Activated CD4-positive, alpha-beta memory T cell treated with anti-CD3 and anti-CD28 coated beads, Interleukin-2, amount 10 ng/mL, durations not matched to agents 7 days and 5 days (primary cell): ENCODE measurements at regions not wholly inside any gene's neighbourhood (a gene's known extent, or its start where the extent isn't known, plus 50 kb on each side); places are given as distances from the start of the nearest gene placed in this dataset.

Experiments used
- CTCF ChIA-PET: fragments of 350-600 bp; sonication (Branson Sonifier 250); formaldehyde crosslinking; loops from one replicate; lab custom pipeline; 2021; ENCODE audit warnings: antibody characterized with exemption, inconsistent platforms; lab: Charles Lee
- POLR2A ChIA-PET: fragments of 350-600 bp; sonication (Branson Sonifier 250); formaldehyde crosslinking; loops from one replicate; lab custom pipeline; 2021; ENCODE audit warnings: antibody characterized with exemption; lab: Charles Lee
- DNase-seq: peaks from one replicate; pipeline ENCODE4 v3.0.0-alpha.2; 2020
- H3K27ac Mint-ChIP-seq: one replicate; pipeline ENCODE4 v1.8.0; 2021; ENCODE audit warnings: mild to moderate bottlenecking, mixed read lengths
- H3K27me3 Mint-ChIP-seq: one replicate; pipeline ENCODE4 v1.8.0; 2021; ENCODE audit warnings: mixed read lengths
- H3K36me3 Mint-ChIP-seq: one replicate; pipeline ENCODE4 v1.8.0; 2021; ENCODE audit warnings: low read depth, mixed read lengths
- H3K4me1 Mint-ChIP-seq: one replicate; pipeline ENCODE4 v1.8.0; 2021; ENCODE audit warnings: mixed read lengths
- H3K4me3 Mint-ChIP-seq: one replicate; pipeline ENCODE4 v1.8.0; 2021; ENCODE audit warnings: mild to moderate bottlenecking, mixed read lengths
- H3K9me3 Mint-ChIP-seq: one replicate; pipeline ENCODE4 v1.8.0; 2021; ENCODE audit warnings: mixed read lengths

DNA sequence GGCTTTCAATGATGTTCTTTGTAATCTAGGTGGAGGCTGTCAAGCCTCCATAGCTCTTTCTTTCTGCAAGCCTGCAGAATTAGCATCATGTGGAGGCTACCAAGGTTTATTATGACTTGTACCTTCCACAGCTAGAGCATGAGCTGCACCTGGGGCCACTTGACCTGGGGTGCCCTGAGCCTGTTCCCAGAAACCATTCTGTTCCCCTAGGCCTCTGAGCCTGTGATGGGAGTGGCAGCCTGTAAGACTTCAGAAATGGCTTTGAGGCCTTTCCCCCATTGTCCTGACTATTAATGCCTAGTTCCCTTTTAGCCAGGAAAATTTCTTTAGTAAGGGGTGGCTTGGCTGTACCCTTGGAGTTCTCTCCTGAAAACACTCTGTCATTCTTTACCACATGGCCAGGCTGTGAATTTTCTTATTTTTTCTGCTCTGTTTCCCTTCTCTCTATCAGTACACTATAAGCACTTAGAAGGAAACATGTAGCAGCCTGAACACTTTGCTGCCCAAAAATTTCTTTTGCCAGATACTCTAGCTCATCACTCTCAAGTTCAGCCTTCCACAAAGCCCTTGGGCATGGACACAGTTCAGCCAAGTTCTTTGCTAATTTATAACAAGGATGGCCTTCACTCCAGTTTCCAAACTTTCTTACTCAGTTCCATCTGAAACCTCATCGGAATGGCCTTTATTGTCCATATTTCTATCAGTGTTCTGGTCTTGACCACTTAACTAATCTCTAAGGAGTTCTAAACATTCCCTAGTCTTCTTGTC is 61.4 kb upstream of the NR3C1 start:
- DNase-seq = no peak
- Mint-ChIP-seq H3K27me3 (no peaks in the 10 kb centered on the region), H3K27ac (no peak overlapping the region), H3K9me3 (no peaks in the 10 kb centered on the region), H3K36me3 (no peaks in the 10 kb centered on the region), H3K4me1 (no peaks in the 10 kb centered on the region), H3K4me3 (no peak overlapping the region)
- POLR2A ChIA-PET = no interaction called here
- CTCF ChIA-PET = no interaction called here

DNA sequence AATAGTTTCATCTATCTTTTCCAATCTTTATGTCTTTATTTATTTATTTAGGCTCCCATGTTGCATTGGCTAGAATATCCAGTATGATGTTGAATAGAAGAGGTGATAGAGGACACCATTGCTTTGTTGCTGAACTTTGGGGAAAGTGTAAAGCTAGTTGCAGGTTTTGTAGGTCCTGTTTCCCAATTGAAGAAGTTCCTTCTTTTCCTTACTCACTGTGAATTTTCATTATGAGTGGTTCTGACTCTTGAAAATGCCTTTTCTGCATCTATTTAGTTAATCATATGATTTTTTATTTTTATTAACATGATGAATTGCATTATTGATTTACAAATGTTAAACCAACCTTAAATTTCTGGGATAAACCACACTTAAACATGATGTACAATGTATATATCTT is 58.9 kb upstream of the NR3C1 start:
- Mint-ChIP-seq H3K36me3 (no peaks in the 10 kb centered on the region), H3K4me3 (no peak overlapping the region), H3K4me1 (no peaks in the 10 kb centered on the region), H3K27ac (no peak overlapping the region), H3K27me3 (no peaks in the 10 kb centered on the region), H3K9me3 (no peaks in the 10 kb centered on the region)
- POLR2A ChIA-PET = no interaction called here
- DNase-seq = no peak
- CTCF ChIA-PET = no interaction called here

DNA sequence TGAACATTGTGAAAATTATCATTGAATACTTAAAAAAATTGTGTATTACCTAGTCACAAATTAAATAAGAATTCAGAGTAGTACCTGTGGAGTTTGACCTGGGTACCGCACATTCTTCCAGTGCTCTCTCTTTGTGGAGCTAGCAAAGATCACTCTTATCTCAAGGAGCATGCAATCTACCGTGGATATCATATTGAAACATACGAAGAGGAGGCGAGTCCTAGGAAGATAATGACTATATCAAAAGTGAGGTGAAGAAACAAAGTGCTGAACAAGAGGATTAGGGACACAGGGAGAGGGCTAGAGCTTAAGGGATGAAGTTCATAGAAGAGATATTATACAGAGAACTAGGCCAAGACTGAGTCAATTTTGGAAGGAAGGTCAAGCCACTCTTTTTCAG is 55.9 kb upstream of the NR3C1 start:
- CTCF ChIA-PET = no interaction called here
- H3K4me3 Mint-ChIP-seq = no peak overlapping the region
- H3K4me1 Mint-ChIP-seq = no peaks in the 10 kb centered on the region

DNA sequence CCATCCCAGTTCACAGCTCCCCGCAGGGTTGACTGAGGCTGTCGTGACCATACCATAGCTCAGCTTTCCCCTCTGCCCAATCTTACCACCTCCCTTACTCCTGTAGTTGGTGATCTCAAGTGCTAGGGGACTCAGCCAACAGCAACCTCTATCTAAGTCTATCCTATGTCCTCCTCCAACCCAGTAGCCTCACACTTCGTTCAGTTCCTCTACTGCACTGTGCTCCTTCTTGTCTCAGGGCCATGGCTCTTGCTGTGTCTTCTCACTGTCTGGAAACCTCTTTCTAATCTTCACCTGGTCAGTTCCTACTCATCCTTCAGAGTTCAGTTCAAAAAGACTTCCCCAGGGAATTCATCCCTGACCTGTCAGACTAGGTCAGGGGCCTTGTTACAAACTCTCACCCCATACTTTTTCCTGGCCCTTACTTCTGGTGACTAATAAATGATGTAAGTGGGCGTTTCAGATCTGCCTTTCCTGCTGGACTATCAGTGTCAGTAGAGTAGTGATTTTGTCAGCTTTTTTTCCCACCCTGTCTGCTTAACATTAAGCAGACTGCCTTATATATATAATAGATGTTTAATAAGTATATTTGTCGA is 53.6 kb upstream of the NR3C1 start:
- no peaks in the 10 kb centered on the region for H3K36me3 Mint-ChIP-seq
- no peak overlapping the region for H3K4me3 Mint-ChIP-seq
- H3K27me3 Mint-ChIP-seq = no peaks in the 10 kb centered on the region
- no peak for DNase-seq
- no peaks in the 10 kb centered on the region for H3K4me1 Mint-ChIP-seq
- CTCF ChIA-PET = no interaction called here
- POLR2A ChIA-PET = no interaction called here
- H3K27ac Mint-ChIP-seq = no peak overlapping the region
- no peaks in the 10 kb centered on the region for H3K9me3 Mint-ChIP-seq

More for the DNA sequence above, 55.9 kb upstream of the NR3C1 start:
- H3K27me3 Mint-ChIP-seq = no peaks in the 10 kb centered on the region
- no peak for DNase-seq
- POLR2A ChIA-PET = no interaction called here
- H3K27ac Mint-ChIP-seq = no peak overlapping the region
- H3K36me3 Mint-ChIP-seq = no peaks in the 10 kb centered on the region
- no peaks in the 10 kb centered on the region for H3K9me3 Mint-ChIP-seq

GRCh38 chr5:143454936-143455516 is 51.5 kb upstream of the NR3C1 start:
- Mint-ChIP-seq H3K27ac (no peak overlapping the region), H3K4me3 (no peak overlapping the region), H3K9me3 (no peaks in the 10 kb centered on the region), H3K4me1 (no peaks in the 10 kb centered on the region), H3K27me3 (no peaks in the 10 kb centered on the region), H3K36me3 (no peaks in the 10 kb centered on the region)
- ChIA-PET CTCF (no interaction called here), POLR2A (no interaction called here)
- no peak for DNase-seq

DNA sequence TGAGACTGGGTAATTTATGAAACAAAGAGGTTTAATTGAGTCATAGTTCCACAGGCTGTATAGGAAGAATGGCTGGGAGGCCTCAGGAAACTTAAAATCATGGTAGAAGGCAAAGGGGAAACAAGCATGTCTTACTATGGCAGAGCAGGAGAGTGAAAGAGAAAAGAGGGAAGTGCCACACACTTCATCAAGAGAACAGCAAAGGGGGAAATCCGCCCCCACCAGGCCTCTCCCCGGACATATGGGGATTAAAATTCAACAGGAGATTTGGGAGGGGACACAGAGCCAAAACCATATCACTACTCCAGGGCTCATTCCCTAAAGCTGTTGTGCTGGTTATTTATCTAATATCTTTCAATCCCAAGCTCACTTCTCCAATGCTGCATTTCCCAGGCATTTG is 50.2 kb upstream of the NR3C1 start:
- Mint-ChIP-seq H3K36me3 (no peaks in the 10 kb centered on the region), H3K4me1 (no peaks in the 10 kb centered on the region), H3K27me3 (no peaks in the 10 kb centered on the region), H3K4me3 (no peak overlapping the region), H3K27ac (no peak overlapping the region), H3K9me3 (no peaks in the 10 kb centered on the region)
- DNase-seq = no peak
- CTCF ChIA-PET = no interaction called here
- POLR2A ChIA-PET = no interaction called here
